Ishikawa (cell line): ENCODE measurements at regions not wholly inside any gene's neighbourhood (a gene's known extent, or its start where the extent isn't known, plus 50 kb on each side); places are given as distances from the start of the nearest gene placed in this dataset.

ENCODE experiments used
- CEBPB ChIP-seq: IDR thresholded peaks from 2 replicates; pipeline ENCODE4 v1.6.1; 2012
- CREB1 ChIP-seq: IDR thresholded peaks from 2 replicates; pipeline ENCODE4 v1.6.1; 2012; ENCODE audit warnings: low read depth
- EGR1 ChIP-seq: IDR thresholded peaks from 2 replicates; pipeline ENCODE4 v1.6.1; 2012
- EP300 ChIP-seq: IDR thresholded peaks from 2 replicates; pipeline ENCODE4 v1.6.1; 2012; ENCODE audit warnings: borderline replicate concordance
- FOXM1 ChIP-seq: IDR thresholded peaks from 2 replicates; pipeline ENCODE4 v1.6.1; 2012; ENCODE audit warnings: low read depth, borderline replicate concordance
- MAX ChIP-seq: IDR thresholded peaks from 2 replicates; pipeline ENCODE4 v1.6.1; 2012
- NFIC ChIP-seq: IDR thresholded peaks from 2 replicates; pipeline ENCODE4 v1.6.1; 2012
- RAD21 ChIP-seq: IDR thresholded peaks from 2 replicates; pipeline ENCODE4 v1.6.1; 2012; ENCODE audit warnings: low read depth
- TAF1 ChIP-seq: IDR thresholded peaks from 2 replicates; pipeline ENCODE4 v1.6.1; 2012; ENCODE audit warnings: low read depth, mild to moderate bottlenecking
- TCF12 ChIP-seq: IDR thresholded peaks from 2 replicates; pipeline ENCODE4 v1.6.1; 2012; ENCODE audit warnings: low read depth
- TEAD4 ChIP-seq: IDR thresholded peaks from 2 replicates; pipeline ENCODE4 v1.6.1; 2012
- USF1 ChIP-seq: IDR thresholded peaks from 2 replicates; pipeline ENCODE4 v1.6.1; 2012
- YY1 ChIP-seq: IDR thresholded peaks from 2 replicates; pipeline ENCODE4 v1.6.1; 2012; ENCODE audit warnings: low read depth
- ZBTB7A ChIP-seq: IDR thresholded peaks from 2 replicates; pipeline ENCODE4 v1.6.1; 2012; ENCODE audit warnings: low read depth
- TF ChIP-seq, protein P1 (sequence below): IDR thresholded peaks from 2 replicates; pipeline ENCODE4 v1.6.1; 2012; ENCODE audit warnings: low read depth, mild to moderate bottlenecking

GRCh38 chr16:86868070-86868469, 289.7 kb downstream of the FOXL1 start:
- no peak for TF ChIP-seq ZBTB7A
- TF ChIP-seq TAF1 = no peak
- no peak for TF ChIP-seq MAX
- TF ChIP-seq TEAD4 = no peak
- no peak for TF ChIP-seq NFIC
- TF ChIP-seq YY1 = no peak
- TF ChIP-seq FOXM1 = no peak
- TF ChIP-seq EP300 = no peak
- no peak for TF ChIP-seq TCF12
- TF ChIP-seq CEBPB = no peak
- TF ChIP-seq EGR1 = no peak
- no peak for TF ChIP-seq RAD21
- no peak for TF ChIP-seq CREB1
- no peak for TF ChIP-seq USF1
- TF ChIP-seq, protein P1, sequence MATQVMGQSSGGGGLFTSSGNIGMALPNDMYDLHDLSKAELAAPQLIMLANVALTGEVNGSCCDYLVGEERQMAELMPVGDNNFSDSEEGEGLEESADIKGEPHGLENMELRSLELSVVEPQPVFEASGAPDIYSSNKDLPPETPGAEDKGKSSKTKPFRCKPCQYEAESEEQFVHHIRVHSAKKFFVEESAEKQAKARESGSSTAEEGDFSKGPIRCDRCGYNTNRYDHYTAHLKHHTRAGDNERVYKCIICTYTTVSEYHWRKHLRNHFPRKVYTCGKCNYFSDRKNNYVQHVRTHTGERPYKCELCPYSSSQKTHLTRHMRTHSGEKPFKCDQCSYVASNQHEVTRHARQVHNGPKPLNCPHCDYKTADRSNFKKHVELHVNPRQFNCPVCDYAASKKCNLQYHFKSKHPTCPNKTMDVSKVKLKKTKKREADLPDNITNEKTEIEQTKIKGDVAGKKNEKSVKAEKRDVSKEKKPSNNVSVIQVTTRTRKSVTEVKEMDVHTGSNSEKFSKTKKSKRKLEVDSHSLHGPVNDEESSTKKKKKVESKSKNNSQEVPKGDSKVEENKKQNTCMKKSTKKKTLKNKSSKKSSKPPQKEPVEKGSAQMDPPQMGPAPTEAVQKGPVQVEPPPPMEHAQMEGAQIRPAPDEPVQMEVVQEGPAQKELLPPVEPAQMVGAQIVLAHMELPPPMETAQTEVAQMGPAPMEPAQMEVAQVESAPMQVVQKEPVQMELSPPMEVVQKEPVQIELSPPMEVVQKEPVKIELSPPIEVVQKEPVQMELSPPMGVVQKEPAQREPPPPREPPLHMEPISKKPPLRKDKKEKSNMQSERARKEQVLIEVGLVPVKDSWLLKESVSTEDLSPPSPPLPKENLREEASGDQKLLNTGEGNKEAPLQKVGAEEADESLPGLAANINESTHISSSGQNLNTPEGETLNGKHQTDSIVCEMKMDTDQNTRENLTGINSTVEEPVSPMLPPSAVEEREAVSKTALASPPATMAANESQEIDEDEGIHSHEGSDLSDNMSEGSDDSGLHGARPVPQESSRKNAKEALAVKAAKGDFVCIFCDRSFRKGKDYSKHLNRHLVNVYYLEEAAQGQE = no peak

DNA sequence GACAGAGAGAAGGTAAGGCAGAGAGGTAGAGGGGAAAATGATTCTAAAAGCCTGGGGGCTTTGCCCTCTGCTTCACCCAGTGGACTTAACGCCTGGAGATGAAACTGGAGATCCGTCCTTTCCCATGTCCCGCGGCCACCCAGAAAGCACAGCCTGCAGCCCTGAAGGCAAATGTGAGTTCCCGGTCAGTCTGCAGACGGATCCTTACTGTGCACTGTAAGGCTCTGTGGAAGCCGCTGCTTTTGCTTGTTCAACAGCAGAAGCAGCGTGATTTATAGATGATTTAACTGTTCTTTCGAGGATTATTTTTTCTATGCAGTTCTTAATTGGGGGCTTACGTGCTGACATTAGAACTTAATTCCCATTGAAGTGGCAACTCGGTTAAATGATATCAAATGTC, 290.4 kb downstream of the FOXL1 start:
- TF ChIP-seq ZBTB7A = no peak
- no peak for TF ChIP-seq YY1
- TF ChIP-seq TEAD4 = no peak
- TF ChIP-seq RAD21 = no peak
- no peak for TF ChIP-seq TAF1
- TF ChIP-seq MAX = no peak
- no peak for TF ChIP-seq CEBPB
- TF ChIP-seq, protein P1 = no peak
- TF ChIP-seq EP300 = no peak
- no peak for TF ChIP-seq TCF12
- TF ChIP-seq NFIC = no peak

DNA sequence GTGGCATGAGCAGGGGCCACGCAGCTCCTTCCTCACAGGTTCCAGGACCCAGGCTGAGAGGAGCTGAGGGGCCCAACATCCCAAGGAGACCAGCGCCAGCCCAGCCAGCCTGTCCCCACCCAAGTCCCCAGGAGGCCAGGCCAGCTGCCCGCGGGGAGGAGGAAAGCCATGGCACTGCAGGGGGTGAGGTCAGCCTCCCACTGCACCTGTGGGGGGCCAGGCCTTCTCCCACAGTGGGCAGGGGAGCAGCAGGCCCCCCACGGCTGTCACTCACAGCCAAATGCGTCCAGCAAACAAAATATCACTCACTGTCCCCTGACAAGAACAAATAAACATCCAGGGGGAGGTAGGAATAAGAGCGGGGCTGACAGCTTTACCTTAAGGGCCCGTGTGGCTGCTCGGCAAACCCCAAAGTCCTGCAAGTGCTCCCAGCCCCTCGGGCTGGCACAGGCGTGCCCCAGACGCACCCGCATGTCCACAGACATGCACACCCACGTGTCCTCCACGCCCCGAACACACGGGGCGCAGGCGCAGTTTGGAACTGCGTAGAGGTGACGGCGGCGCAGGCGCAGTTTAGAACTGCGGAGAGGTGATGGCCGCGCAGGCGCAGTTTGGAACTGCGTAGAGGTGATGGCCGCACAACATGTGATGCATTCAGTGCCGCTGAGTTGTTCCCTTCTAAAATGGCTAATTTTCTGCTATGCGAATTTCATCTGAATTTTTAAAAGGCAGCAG, 291.1 kb downstream of the FOXL1 start:
- no peak for TF ChIP-seq RAD21
- no peak for TF ChIP-seq EP300
- no peak for TF ChIP-seq USF1
- no peak for TF ChIP-seq CREB1
- no peak for TF ChIP-seq YY1
- no peak for TF ChIP-seq ZBTB7A
- TF ChIP-seq MAX = no peak
- TF ChIP-seq, protein P1 = no peak
- TF ChIP-seq NFIC = no peak
- no peak for TF ChIP-seq TCF12
- no peak for TF ChIP-seq CEBPB

DNA sequence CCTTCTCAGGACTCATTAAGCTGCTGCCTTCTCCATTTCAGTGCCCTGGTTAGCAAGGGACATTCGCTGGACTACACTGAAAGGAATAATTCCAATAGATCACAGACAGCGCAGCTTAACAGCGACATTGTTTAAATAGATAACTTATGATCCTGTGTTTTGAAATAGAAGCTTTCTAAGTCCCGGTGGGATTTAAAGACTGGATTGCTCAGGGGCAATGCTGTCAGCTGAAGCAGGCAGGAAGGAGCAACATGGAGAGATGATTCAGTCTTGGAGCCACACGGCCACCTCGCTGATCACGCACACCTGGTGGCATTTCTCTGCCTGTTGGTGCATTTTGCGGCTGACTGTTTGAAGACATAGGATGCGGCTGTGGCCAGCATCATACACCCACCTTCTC, 292.0 kb downstream of the FOXL1 start:
- TF ChIP-seq MAX (no peak), CEBPB (no peak), USF1 (no peak), NFIC (no peak), TCF12 (no peak), EGR1 (no peak), CREB1 (no peak), YY1 (no peak), EP300 (no peak), FOXM1 (no peak)
